H1 (cell line): ENCODE measurements at regions not wholly inside any gene's neighbourhood (a gene's known extent, or its start where the extent isn't known, plus 50 kb on each side); places are given as distances from the start of the nearest gene placed in this dataset.

Experiments used
- CTCF ChIA-PET: fragments of 300-600 bp; sonication (Branson Sonifier 250); formaldehyde crosslinking; loops from one replicate; lab custom pipeline; 2021; ENCODE audit not compliant: partially characterized antibody; lab: Charles Lee
- POLR2A ChIA-PET: fragments of 300-600 bp; sonication (Branson Sonifier 250); formaldehyde crosslinking; loops from one replicate; lab custom pipeline; 2021; ENCODE audit warnings: inconsistent platforms; ENCODE audit not compliant: partially characterized antibody; lab: Charles Lee
- DNase-seq, 2 experiments: peaks; one replicate each; pipeline versions ENCODE4 v3.0.0 to v3.0.0-alpha.2; 2010 to 2022; ENCODE audit warnings: low spot score in 2 of 2, low read depth in 1 of 2, mixed read lengths in 1 of 2
- FAIRE-seq: peaks from 2 replicates; lab custom pipeline; 2011; peaks lifted over from hg19 to GRCh38; lab: Jason Lieb, UNC
- H2AFZ ChIP-seq: 2 replicates; pipeline ENCODE4 v1.8.1; 2012; ENCODE audit warnings: low read length, inconsistent platforms
- H2AK5ac ChIP-seq: 2 replicates; pipeline ENCODE4 v1.6.1; 2013; ENCODE audit warnings: low read depth, low read length
- H2BK120ac ChIP-seq: replicated peaks from 2 replicates; pipeline ENCODE3; 2013; ENCODE audit warnings: low read depth, low read length, inconsistent platforms
- H2BK12ac ChIP-seq: 2 replicates; pipeline ENCODE4 v1.6.1; 2013; ENCODE audit warnings: low read depth, low read length
- H2BK15ac ChIP-seq: 2 replicates; pipeline ENCODE4 v1.6.1; 2013; ENCODE audit warnings: low read length
- H2BK20ac ChIP-seq: 2 replicates; pipeline ENCODE4 v1.6.1; 2013; ENCODE audit warnings: low read length
- H2BK5ac ChIP-seq: 2 replicates; pipeline ENCODE4 v1.6.1; 2013; ENCODE audit warnings: low read depth, low read length
- H3K14ac ChIP-seq: 2 replicates; pipeline ENCODE4 v1.6.1; 2013; ENCODE audit warnings: inconsistent platforms; ENCODE audit not compliant: insufficient read length
- H3K18ac ChIP-seq: 2 replicates; pipeline ENCODE4 v1.6.1; 2013; ENCODE audit warnings: low read length; ENCODE audit errors: extremely low read depth
- H3K23ac ChIP-seq: 2 replicates; pipeline ENCODE4 v1.6.1; 2013; ENCODE audit warnings: inconsistent platforms; ENCODE audit not compliant: insufficient read length
- H3K23me2 ChIP-seq: 2 replicates; pipeline ENCODE4 v1.6.1; 2013; ENCODE audit warnings: low read depth, low read length
- H3K27ac ChIP-seq: 2 replicates; pipeline ENCODE4 v1.6.1; 2011; ENCODE audit warnings: low read depth, low read length, inconsistent platforms
- H3K27me3 ChIP-seq, 4 experiments: replicated peaks in 1 of 4; 1 replicate in 1 of 4; 2 replicates in 3 of 4; pipeline versions ENCODE4 v1.6.1 to v1.8.1; 2011 to 2013; ENCODE audit warnings: low read length in 3 of 4, mild to moderate bottlenecking in 3 of 4, inconsistent platforms in 2 of 4, mixed read lengths in 2 of 4, moderate library complexity in 1 of 4; ENCODE audit not compliant: control insufficient read depth in 3 of 4, insufficient read depth in 3 of 4; ENCODE audit errors: extremely low read depth in 1 of 4
- H3K36me3 ChIP-seq, 4 experiments: 2 replicates each; pipeline versions ENCODE4 v1.6.1 to v1.8.1; 2011 to 2013; ENCODE audit warnings: mild to moderate bottlenecking in 4 of 4, low read length in 3 of 4, moderate library complexity in 2 of 4, control low read depth in 1 of 4, inconsistent platforms in 1 of 4; ENCODE audit not compliant: insufficient read depth in 4 of 4, control insufficient read depth in 2 of 4
- H3K4ac ChIP-seq: replicated peaks from 2 replicates; pipeline ENCODE3; 2013; ENCODE audit warnings: low read length, low read depth, mixed read lengths, inconsistent platforms; ENCODE audit not compliant: insufficient read length
- H3K4me1 ChIP-seq, 4 experiments: replicated peaks in 1 of 4; 1 replicate in 1 of 4; 2 replicates in 3 of 4; pipeline versions ENCODE4 v1.6.1 to v1.8.1; 2011 to 2013; ENCODE audit warnings: low read length in 3 of 4, inconsistent platforms in 2 of 4, mixed read lengths in 1 of 4; ENCODE audit not compliant: insufficient read depth in 4 of 4, control insufficient read depth in 3 of 4
- H3K4me2 ChIP-seq, 2 experiments: 2 replicates each; pipeline versions ENCODE4 v1.6.1 to v1.8.1; 2011 to 2013; ENCODE audit warnings: low read depth in 2 of 2, low read length in 2 of 2, control low read depth in 1 of 2, inconsistent platforms in 1 of 2, mild to moderate bottlenecking in 1 of 2; ENCODE audit not compliant: insufficient read depth in 1 of 2
- H3K4me3 ChIP-seq, 4 experiments: fragments of 200-600, 300-600 bp in 1 of 4; sonication (generic), shearing (Covaris generic), sonication (Bioruptor Twin) in 1 of 4; 2 replicates each; pipeline versions ENCODE4 v1.5.1 to v1.8.1; 2011 to 2016; ENCODE audit warnings: low read length in 4 of 4, low read depth in 3 of 4, control low read depth in 2 of 4, inconsistent platforms in 2 of 4, mild to moderate bottlenecking in 2 of 4, mixed read lengths in 1 of 4, moderate library complexity in 1 of 4; ENCODE audit not compliant: insufficient read depth in 2 of 4; ENCODE audit errors: extremely low read depth in 1 of 4
- H3K56ac ChIP-seq: replicated peaks from 2 replicates; pipeline ENCODE3; 2013; ENCODE audit warnings: low read depth, mild to moderate bottlenecking, mixed read lengths, low read length, inconsistent platforms; ENCODE audit not compliant: insufficient read length
- H3K79me1 ChIP-seq: 2 replicates; pipeline ENCODE4 v1.6.1; 2013; ENCODE audit warnings: low read depth, low read length, control low read depth
- H3K79me2 ChIP-seq, 2 experiments: 2 replicates each; pipeline versions ENCODE4 v1.6.1 to v1.8.1; 2012 to 2013; ENCODE audit warnings: low read length in 2 of 2, mild to moderate bottlenecking in 2 of 2, inconsistent platforms in 1 of 2; ENCODE audit not compliant: insufficient read depth in 2 of 2, control insufficient read depth in 1 of 2
- H3K9ac ChIP-seq, 4 experiments: replicated peaks in 1 of 4; 1 replicate in 1 of 4; 2 replicates in 3 of 4; pipeline versions ENCODE4 v1.6.1 to v1.8.1; 2011 to 2013; ENCODE audit warnings: low read depth in 3 of 4, low read length in 3 of 4, control low read depth in 2 of 4, mild to moderate bottlenecking in 2 of 4, moderate library complexity in 2 of 4, inconsistent platforms in 1 of 4; ENCODE audit errors: extremely low read depth in 1 of 4
- H3K9me3 ChIP-seq, 2 experiments: 2 replicates each; pipeline versions ENCODE4 v1.6.1 to v1.8.1; 2012 to 2013; ENCODE audit warnings: mild to moderate bottlenecking in 2 of 2, moderate library complexity in 2 of 2, control low read depth in 1 of 2, inconsistent platforms in 1 of 2, low read depth in 1 of 2, low read length in 1 of 2, mixed read lengths in 1 of 2; ENCODE audit not compliant: insufficient read depth in 2 of 2
- H4K20me1 ChIP-seq, 2 experiments: replicated peaks in 1 of 2; 2 replicates each; pipeline versions ENCODE3 to v1.8.1; 2011 to 2013; ENCODE audit warnings: inconsistent platforms in 2 of 2, low read length in 2 of 2, mild to moderate bottlenecking in 1 of 2; ENCODE audit not compliant: insufficient read depth in 2 of 2, control insufficient read depth in 1 of 2
- H4K5ac ChIP-seq: 2 replicates; pipeline ENCODE4 v1.6.1; 2013; ENCODE audit warnings: low read length, low read depth, mixed read lengths, inconsistent platforms; ENCODE audit not compliant: insufficient read length
- H4K8ac ChIP-seq: 2 replicates; pipeline ENCODE4 v1.8.0; 2013; ENCODE audit warnings: mild to moderate bottlenecking, moderate library complexity, low read length, inconsistent platforms; ENCODE audit not compliant: insufficient read depth; ENCODE audit errors: extremely low read depth
- H4K91ac ChIP-seq: replicated peaks from 2 replicates; pipeline ENCODE3; 2013; ENCODE audit warnings: low read length, mixed read lengths, inconsistent platforms; ENCODE audit not compliant: insufficient read length
- ASH2L ChIP-seq: fragments of 200-600, 300-600 bp; sonication (generic); IDR thresholded peaks from one replicate; pipeline ENCODE4 v1.7.1; 2017; ENCODE audit warnings: low read length
- BACH1 ChIP-seq: IDR thresholded peaks from 2 replicates; pipeline ENCODE4 v1.6.1; 2012; ENCODE audit warnings: low read length, improper control_type of control experiment
- BCL11A ChIP-seq, 2 experiments: IDR thresholded peaks; one replicate each; pipeline ENCODE4 v1.6.1; 2011; ENCODE audit warnings: low read depth in 2 of 2, low read length in 2 of 2, mild to moderate bottlenecking in 2 of 2
- CBX5 ChIP-seq: fragments of 300-800, 300-1000 bp; sonication (generic); IDR thresholded peaks from 2 replicates; pipeline ENCODE4 v1.7.1; 2016; ENCODE audit warnings: antibody characterized with exemption, low read length, low read depth
- EZH2 ChIP-seq: fragments of 200-600 bp; sonication (generic); IDR thresholded peaks from 2 replicates; pipeline ENCODE4 v1.7.1; 2012; ENCODE audit warnings: low read depth, mild to moderate bottlenecking, moderate library complexity, low read length, inconsistent platforms; ENCODE audit not compliant: severe bottlenecking
- RXRA ChIP-seq: IDR thresholded peaks from 2 replicates; pipeline ENCODE4 v1.6.1; 2011; ENCODE audit warnings: low read depth, mild to moderate bottlenecking, low read length, moderate library complexity; ENCODE audit not compliant: insufficient read depth
- SAP30 ChIP-seq: fragments of 300-600 bp; sonication (generic); IDR thresholded peaks from 2 replicates; pipeline ENCODE4 v1.7.1; 2012; ENCODE audit warnings: low read length, moderate library complexity, mild to moderate bottlenecking, inconsistent platforms; ENCODE audit not compliant: insufficient read depth, insufficient replicate concordance
- SIN3A ChIP-seq, 2 experiments: IDR thresholded peaks in 1 of 2; conservative IDR thresholded peaks in 1 of 2; 2 replicates each; pipeline ENCODE4 v1.6.1; 2011 to 2012; ENCODE audit warnings: low read length in 2 of 2, improper control_type of control experiment in 1 of 2, low read depth in 1 of 2, mild to moderate bottlenecking in 1 of 2
- TBP ChIP-seq: IDR thresholded peaks from 2 replicates; pipeline ENCODE4 v1.6.1; 2011; ENCODE audit warnings: low read depth, low read length, improper control_type of control experiment
- WGBS, 2 experiments: shearing (Covaris generic) in 1 of 2; methylation state at CpG; one replicate each; pipeline versions ENCODE4 v1.1.6 to v1.1.7; 2013 to 2015; ENCODE audit warnings: low lambda C conversion rate in 2 of 2, mixed read lengths in 2 of 2, inconsistent platforms in 1 of 2, low coverage in 1 of 2, missing lambda C conversion rate in 1 of 2; ENCODE audit not compliant: insufficient replicate concordance in 2 of 2, insufficient coverage in 1 of 2, insufficient read length in 1 of 2; ENCODE audit errors: extremely low coverage in 1 of 2, missing lambda C conversion rate in 1 of 2; 5-methylcytosine and 5-hydroxymethylcytosine counted together
- TF ChIP-seq, protein P1 (sequence below): IDR thresholded peaks from 2 replicates; pipeline ENCODE4 v1.6.1; 2011; ENCODE audit warnings: low read depth, mild to moderate bottlenecking, low read length; ENCODE audit not compliant: insufficient read depth

DNA sequence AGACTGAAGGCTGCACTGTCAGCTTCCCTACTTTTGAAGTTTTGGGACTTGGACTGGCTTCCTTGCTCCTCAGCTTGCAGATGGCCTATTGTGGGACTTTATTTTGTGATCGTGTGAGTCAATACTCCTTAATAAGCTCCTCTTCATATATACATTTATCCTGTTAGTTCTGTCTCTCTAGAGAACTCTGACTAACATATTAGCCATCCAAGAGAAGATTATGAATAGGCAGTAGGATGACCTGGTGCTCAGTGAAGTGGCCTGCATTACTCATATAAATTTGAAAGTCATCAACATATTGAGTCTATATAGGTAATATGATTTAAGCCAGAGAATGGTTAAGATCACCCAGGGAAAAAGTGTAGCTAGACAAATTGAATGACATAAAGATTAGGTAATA, 136.3 kb upstream of the UFM1 start:
- TF ChIP-seq SIN3A (conservative IDR thresholded peaks at IDR 0.05 in 1 of 2, IDR thresholded peaks at IDR 0.05 in 1 of 2; ENCODE audit: low read depth in 1 of 2, low read length in 2 of 2) (no peak), SAP30 (no peak), EZH2 (no peak), BCL11A (IDR thresholded peaks at IDR 0.05; ENCODE audit: low read depth in 2 of 2, low read length in 2 of 2) (no peak), BACH1 (no peak), CBX5 (no peak), TBP (no peak), RXRA (no peak), ASH2L (no peak)
- TF ChIP-seq, protein P1, sequence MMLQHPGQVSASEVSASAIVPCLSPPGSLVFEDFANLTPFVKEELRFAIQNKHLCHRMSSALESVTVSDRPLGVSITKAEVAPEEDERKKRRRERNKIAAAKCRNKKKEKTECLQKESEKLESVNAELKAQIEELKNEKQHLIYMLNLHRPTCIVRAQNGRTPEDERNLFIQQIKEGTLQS = no peak
- CTCF ChIA-PET = no interaction called here
- H3K9me3 ChIP-seq = peaks cover 0 to 4% of the 10 kb centered on the region in 2 experiments; a peak in 2 of 4 replicates

More for the DNA sequence above, 136.3 kb upstream of the UFM1 start:
- Histone ChIP-seq H3K4ac (no peak overlapping the region), H3K56ac (no peak overlapping the region), H3K23me2 (no peaks in the 10 kb centered on the region), H4K20me1 (no peaks in the 10 kb centered on the region), H2AFZ (no peak overlapping the region), H3K4me3 (no peak overlapping the region), H3K9ac (no peak overlapping the region), H3K23ac (no peak overlapping the region), H2BK5ac (no peak overlapping the region), H3K27ac (no peak overlapping the region), H4K8ac (no peak overlapping the region), H2AK5ac (no peak overlapping the region), H3K36me3 (peaks cover 0 to 4% (median 0%) of the 10 kb centered on the region in 4 experiments; a peak in 1 of 8 replicates), H3K4me2 (no peak overlapping the region), H3K27me3 (no peaks in the 10 kb centered on the region; a peak in 1 of 7 replicates), H2BK120ac (no peak overlapping the region), H3K79me1 (no peaks in the 10 kb centered on the region), H4K5ac (no peak overlapping the region), H2BK15ac (no peak overlapping the region), H3K4me1 (peaks cover 0 to 11% (median 4%) of the 10 kb centered on the region in 4 experiments; a peak in 4 of 7 replicates), H4K91ac (no peak overlapping the region), H3K14ac (no peak overlapping the region), H2BK20ac (no peak overlapping the region), H3K79me2 (no peaks in the 10 kb centered on the region), H2BK12ac (no peak overlapping the region), H3K18ac (no peak overlapping the region)
- POLR2A ChIA-PET = no interaction called here
- WGBS, 2 experiments = 93% methylated on average over 1 of the region's 1 CpG; no CpG with 5 or more reads in 1 of the 2 experiments
- DNase-seq = no peak
- FAIRE-seq = no peak
